Ovary (tissue), 7 donors: ENCODE measurements at regions not wholly inside any gene's neighbourhood (a gene's known extent, or its start where the extent isn't known, plus 50 kb on each side); places are given as distances from the start of the nearest gene placed in this dataset.
A peak's percentile ranks its signal among the peaks of the same experiment; 100 is the strongest.

Experiments
- DNase-seq, 5 donors: peaks; one replicate each; pipeline ENCODE4 v3.0.0-alpha.2; 2019 to 2020
- H3K27ac ChIP-seq, 2 donors: fragments of 200-600 bp; one replicate each; pipeline versions ENCODE4 v1.5.1 to v1.8.0; 2019 to 2022
- H3K27me3 ChIP-seq: fragments of 200-600 bp; one replicate; pipeline ENCODE4 v1.8.0; 2022
- H3K36me3 ChIP-seq: fragments of 200-600 bp; sonication (generic); one replicate; pipeline ENCODE4 v1.5.1; 2019
- H3K4me1 ChIP-seq: one replicate; pipeline ENCODE4 v1.8.1; 2013; ENCODE audit warnings: mild to moderate bottlenecking, moderate library complexity; ENCODE audit not compliant: insufficient read depth
- H3K4me3 ChIP-seq: fragments of 200-600 bp; sonication (generic); one replicate; pipeline ENCODE4 v1.5.1; 2017
- H3K9me3 ChIP-seq, 2 donors: fragments of 200-600 bp in 1 of 2; sonication (generic) in 1 of 2; one replicate each; pipeline versions ENCODE4 v1.5.1 to v1.8.1; 2013 to 2019; ENCODE audit warnings: mild to moderate bottlenecking in 1 of 2, moderate library complexity in 1 of 2
- EP300 ChIP-seq: sonication (generic); formaldehyde crosslinking; IDR thresholded peaks from one replicate; pipeline ENCODE4 v1.6.1; 2017; ENCODE audit warnings: antibody characterized with exemption
- POLR2A ChIP-seq: fragments of 450-650 bp; IDR thresholded peaks from one replicate; pipeline ENCODE4 v1.6.1; 2017; ENCODE audit warnings: antibody characterized with exemption, mild to moderate bottlenecking, moderate library complexity
- WGBS, 3 donors: extraction: QIAGEN DNeasy Blood & Tissue Kit in 1 of 3; methylation state at CpG; one replicate each; pipeline versions ENCODE4 v1.1.5 to v1.1.7; 2013 to 2017; 5-methylcytosine and 5-hydroxymethylcytosine counted together
- intact Hi-C, 4 donors: fragments of 100-400 bp; cut with DNase I; formaldehyde crosslinking; loops; one replicate each; pipeline versions ENCODE4 v1.11.0 to v1.15.1; 2022 to 2023
- TF ChIP-seq, protein P1 (sequence below), 3 donors: fragments of 450-650 bp in 2 of 3; fragments of 200-600 bp in 1 of 3; IDR thresholded peaks; one replicate each; pipeline versions ENCODE4 v1.5.1 to v1.8.0; 2016 to 2022; ENCODE audit warnings: antibody characterized with exemption in 3 of 3, mild to moderate bottlenecking in 1 of 3
- donor health status: DM: no; HTN: no; CAD: no; lungs with moderate emphysema.
- donor health status: DM: no; HTN: no; CAD: no.
- donor health status: Bipolar disorder and iron deficiency.
- donor health status: DM: no; HTN: no; CAD: no.
- donor health status: DM: yes; HTN: yes; CAD: no.

DNA sequence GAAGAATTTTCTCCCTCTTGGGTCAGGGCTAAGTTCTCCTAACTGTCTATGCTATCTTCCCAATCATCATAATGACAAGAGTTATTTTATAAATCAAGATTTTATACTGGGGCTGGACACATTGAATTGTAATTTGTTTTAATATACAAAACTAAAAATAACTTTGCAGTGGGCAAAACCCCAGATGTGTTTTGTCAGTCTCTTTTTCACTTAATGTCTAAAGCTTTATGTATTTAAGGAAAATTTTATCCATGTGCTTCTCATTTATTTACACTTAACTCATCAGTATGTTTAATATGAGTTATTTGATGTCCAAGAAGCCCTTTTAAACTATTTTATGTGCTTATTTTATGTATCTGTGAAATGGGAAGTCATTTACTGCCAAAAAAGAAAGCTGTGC is 362.8 kb upstream of the ADAMTSL1 start:
- no peaks in the 10 kb centered on the region for H3K36me3 ChIP-seq
- intact Hi-C loops = no loop called here
- H3K4me3 ChIP-seq = no peak overlapping the region
- H3K9me3 ChIP-seq = no peaks in the 10 kb centered on the region
- DNase-seq = no peak
- H3K27ac ChIP-seq = no peak overlapping the region
- no peak for TF ChIP-seq POLR2A
- TF ChIP-seq, protein P1, sequence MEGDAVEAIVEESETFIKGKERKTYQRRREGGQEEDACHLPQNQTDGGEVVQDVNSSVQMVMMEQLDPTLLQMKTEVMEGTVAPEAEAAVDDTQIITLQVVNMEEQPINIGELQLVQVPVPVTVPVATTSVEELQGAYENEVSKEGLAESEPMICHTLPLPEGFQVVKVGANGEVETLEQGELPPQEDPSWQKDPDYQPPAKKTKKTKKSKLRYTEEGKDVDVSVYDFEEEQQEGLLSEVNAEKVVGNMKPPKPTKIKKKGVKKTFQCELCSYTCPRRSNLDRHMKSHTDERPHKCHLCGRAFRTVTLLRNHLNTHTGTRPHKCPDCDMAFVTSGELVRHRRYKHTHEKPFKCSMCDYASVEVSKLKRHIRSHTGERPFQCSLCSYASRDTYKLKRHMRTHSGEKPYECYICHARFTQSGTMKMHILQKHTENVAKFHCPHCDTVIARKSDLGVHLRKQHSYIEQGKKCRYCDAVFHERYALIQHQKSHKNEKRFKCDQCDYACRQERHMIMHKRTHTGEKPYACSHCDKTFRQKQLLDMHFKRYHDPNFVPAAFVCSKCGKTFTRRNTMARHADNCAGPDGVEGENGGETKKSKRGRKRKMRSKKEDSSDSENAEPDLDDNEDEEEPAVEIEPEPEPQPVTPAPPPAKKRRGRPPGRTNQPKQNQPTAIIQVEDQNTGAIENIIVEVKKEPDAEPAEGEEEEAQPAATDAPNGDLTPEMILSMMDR (IDR thresholded peaks at IDR 0.05) = no peak
- no peak for TF ChIP-seq EP300
- H3K4me1 ChIP-seq = no peaks in the 10 kb centered on the region
- H3K27me3 ChIP-seq = no peaks in the 10 kb centered on the region

DNA sequence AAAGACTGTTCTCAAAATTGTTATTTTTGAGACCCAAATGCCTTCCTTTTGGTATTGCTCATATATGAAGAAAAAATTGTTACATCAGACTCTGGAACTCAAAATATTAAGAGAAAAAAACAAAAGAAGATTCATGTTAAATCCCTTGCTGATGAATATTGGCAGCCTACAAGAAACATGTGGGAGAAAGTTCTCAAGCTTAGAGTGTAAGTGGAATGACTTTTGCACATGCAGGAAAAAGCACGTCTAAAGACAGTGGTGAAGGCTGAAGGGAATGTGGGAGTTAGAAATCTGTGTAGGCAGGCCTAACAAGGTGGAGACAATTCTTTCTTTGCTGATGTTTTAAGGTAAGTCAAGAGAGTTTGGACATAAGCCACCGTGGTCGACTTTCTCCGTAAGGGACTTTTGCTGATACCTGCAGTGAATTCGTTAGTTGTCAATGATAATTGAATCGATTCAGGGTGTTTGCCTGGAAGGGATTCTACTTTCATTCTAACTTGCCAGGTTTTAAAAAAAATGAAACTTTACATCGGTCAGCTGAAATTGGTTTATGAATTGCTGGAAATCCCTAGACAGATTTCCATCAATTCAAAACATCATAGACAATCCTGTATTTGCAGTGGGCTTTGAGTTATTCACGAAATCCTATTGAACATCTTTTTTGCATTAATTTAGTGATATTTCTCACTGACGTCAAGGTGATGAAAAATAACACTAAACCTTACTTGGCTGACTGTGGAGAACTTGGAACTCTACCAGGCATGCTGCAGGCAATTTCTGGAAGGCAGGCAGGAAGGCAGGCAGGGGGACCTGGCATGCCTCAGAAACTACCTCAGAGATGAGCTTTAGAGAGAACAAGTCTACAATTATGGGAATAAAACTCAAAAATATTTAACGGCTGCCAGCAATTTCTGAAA is 359.1 kb upstream of the ADAMTSL1 start:
- no peaks in the 10 kb centered on the region for H3K36me3 ChIP-seq
- H3K4me1 ChIP-seq = peaks cover 1% of the 10 kb centered on the region
- H3K27ac ChIP-seq = no peak overlapping the region
- TF ChIP-seq EP300 = no peak
- no peaks in the 10 kb centered on the region for H3K9me3 ChIP-seq
- peak in 4 of 5 donors; percentile 22 to 43 (median 26) for DNase-seq
- intact Hi-C loops = no loop called here
- 37 to 44% (median 43%) methylated on average over 10 of the region's 10 CpGs for WGBS, 3 donors
- H3K4me3 ChIP-seq = no peak overlapping the region
- H3K27me3 ChIP-seq = no peaks in the 10 kb centered on the region

DNA sequence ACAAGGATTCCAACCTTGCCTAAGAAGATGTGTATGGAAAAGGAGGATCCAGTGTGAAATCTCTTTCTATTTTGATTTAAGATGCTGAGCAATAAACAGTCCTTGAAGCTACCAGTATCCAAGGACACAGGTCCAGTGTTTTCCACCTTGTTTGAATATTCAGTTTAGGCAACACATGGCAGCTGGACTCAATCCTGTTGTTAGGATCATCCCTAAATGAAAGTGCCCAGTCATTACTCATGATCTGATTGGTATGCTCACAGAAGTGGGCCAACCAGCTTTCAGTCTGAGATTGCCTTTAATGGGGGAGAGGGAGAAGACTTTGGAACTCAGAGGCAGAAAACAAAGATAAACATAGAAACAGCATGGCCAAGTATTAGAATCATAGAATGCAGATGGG is 355.7 kb upstream of the ADAMTSL1 start:
- no peak overlapping the region for H3K27ac ChIP-seq
- intact Hi-C loops = no loop called here
- H3K27me3 ChIP-seq = no peaks in the 10 kb centered on the region
- H3K9me3 ChIP-seq = no peaks in the 10 kb centered on the region
- no peaks in the 10 kb centered on the region for H3K36me3 ChIP-seq
- no peak for TF ChIP-seq EP300
- TF ChIP-seq, protein P1 (IDR thresholded peaks at IDR 0.05) = no peak
- no peak for TF ChIP-seq POLR2A
- no peak overlapping the region for H3K4me3 ChIP-seq
- H3K4me1 ChIP-seq = peaks cover 1% of the 10 kb centered on the region
- DNase-seq = no peak

DNA sequence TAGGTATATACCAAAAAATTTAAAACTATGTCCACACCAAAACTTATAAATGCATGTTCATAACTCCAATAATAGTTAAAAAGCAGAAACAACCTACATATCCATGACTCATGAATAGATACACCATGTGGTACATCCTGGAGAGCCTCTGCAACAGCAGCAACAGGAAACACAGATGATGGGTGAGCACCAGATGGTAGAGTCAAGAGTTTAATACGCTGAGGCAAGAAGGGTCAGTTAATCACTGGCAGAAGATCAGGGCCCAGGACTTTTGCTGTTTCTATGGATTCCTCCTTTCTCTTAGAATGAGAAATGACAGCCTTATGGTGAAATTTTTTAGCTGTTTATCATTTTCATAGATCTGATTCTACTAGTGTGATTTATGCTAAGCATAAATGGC is 351.8 kb upstream of the ADAMTSL1 start:
- Histone ChIP-seq H3K27ac (no peak overlapping the region), H3K36me3 (no peaks in the 10 kb centered on the region), H3K27me3 (no peaks in the 10 kb centered on the region), H3K9me3 (no peaks in the 10 kb centered on the region), H3K4me1 (peaks cover 5% of the 10 kb centered on the region), H3K4me3 (no peak overlapping the region)
- TF ChIP-seq, protein P1 (IDR thresholded peaks at IDR 0.05) = no peak
- TF ChIP-seq EP300 (no peak), POLR2A (no peak)
- 35 to 63% (median 36%) methylated on average over 1 of the region's 1 CpG for WGBS, 3 donors
- intact Hi-C loops = loop anchor here in 1 of 4 donors (5.0 kb wide), 1 partner anchor 290 kb away; no protein-coding TSS in a partner anchor
- no peak for DNase-seq

DNA sequence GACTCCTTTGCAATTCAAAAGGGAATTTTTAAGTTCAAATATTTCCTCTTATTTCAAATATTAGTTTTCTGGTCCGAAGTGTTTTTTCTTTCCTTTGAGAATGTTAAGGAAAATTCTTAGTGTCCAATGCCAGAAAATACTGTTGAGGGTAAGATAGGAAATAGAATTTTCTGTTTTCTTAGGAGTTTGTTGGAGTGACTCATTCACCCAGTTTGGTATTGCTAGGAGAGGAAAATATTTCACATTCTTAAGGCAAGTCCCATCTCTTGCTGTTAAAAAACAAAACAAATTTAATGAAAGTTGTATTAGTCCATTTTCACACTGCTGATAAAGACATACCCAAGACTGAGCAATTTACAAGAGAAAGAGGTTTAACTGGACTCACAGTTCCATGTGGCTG is 349.2 kb upstream of the ADAMTSL1 start:
- H3K27ac ChIP-seq = no peak overlapping the region
- peaks cover 10% of the 10 kb centered on the region for H3K4me1 ChIP-seq

More for the DNA sequence above, 349.2 kb upstream of the ADAMTSL1 start:
- intact Hi-C loops = loop anchor here in 1 of 4 donors (5.0 kb wide), 1 partner anchor 288 kb away; no protein-coding TSS in a partner anchor
- Histone ChIP-seq H3K36me3 (no peaks in the 10 kb centered on the region), H3K9me3 (no peaks in the 10 kb centered on the region), H3K4me3 (no peak overlapping the region), H3K27me3 (no peaks in the 10 kb centered on the region)
- DNase-seq = no peak
- WGBS, 3 donors = 3 to 16% (median 11%) methylated on average over 1 of the region's 1 CpG
- TF ChIP-seq EP300 (no peak), POLR2A (no peak)
- TF ChIP-seq, protein P1 (IDR thresholded peaks at IDR 0.05) = no peak
